ENCODE measurements at regions not wholly inside any gene's neighbourhood (a gene's known extent, or its start where the extent isn't known, plus 50 kb on each side); places are given as distances from the start of the nearest gene placed in this dataset.
"Not testable (repeated sequence)": the region's sequence is repeated elsewhere in the genome, so short reads cannot be mapped to it uniquely, and the experiment has no call there.

DNA sequence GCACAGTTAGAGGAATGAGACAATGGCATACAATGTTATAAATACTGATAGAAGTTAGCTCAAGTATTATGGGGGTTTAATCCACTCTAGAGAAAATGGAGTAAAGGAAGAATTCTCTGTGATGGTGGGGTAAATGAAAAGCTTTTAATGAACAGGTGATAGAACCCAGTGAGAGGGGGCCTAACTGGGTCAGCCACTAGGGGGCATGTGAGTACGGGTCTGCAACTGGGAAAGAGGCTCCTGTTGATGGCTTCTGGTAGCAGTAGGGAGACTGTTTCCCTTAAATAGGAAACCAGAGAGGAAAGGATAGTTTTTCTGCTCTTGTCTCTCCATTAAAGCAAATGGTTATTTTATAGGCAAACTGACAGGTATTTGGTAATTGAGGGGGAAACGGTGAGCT is 132.8 kb upstream of the GPR101 start:
- TF ChIP-seq, protein P1, sequence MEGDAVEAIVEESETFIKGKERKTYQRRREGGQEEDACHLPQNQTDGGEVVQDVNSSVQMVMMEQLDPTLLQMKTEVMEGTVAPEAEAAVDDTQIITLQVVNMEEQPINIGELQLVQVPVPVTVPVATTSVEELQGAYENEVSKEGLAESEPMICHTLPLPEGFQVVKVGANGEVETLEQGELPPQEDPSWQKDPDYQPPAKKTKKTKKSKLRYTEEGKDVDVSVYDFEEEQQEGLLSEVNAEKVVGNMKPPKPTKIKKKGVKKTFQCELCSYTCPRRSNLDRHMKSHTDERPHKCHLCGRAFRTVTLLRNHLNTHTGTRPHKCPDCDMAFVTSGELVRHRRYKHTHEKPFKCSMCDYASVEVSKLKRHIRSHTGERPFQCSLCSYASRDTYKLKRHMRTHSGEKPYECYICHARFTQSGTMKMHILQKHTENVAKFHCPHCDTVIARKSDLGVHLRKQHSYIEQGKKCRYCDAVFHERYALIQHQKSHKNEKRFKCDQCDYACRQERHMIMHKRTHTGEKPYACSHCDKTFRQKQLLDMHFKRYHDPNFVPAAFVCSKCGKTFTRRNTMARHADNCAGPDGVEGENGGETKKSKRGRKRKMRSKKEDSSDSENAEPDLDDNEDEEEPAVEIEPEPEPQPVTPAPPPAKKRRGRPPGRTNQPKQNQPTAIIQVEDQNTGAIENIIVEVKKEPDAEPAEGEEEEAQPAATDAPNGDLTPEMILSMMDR (IDR thresholded peaks at IDR 0.05; ENCODE audit: unreplicated experiment), result peak; percentile 37
- Mint-ChIP-seq H3K27me3 (ENCODE audit: insufficient read depth, unreplicated experiment) (peaks cover 27% of the 10 kb centered on the region), H3K27ac (ENCODE audit: low read depth, unreplicated experiment) (no peak overlapping the region), H3K4me1 (ENCODE audit: insufficient read depth, unreplicated experiment) (peaks cover 7% of the 10 kb centered on the region), H3K36me3 (ENCODE audit: insufficient read depth, unreplicated experiment) (no peaks in the 10 kb centered on the region), H3K4me3 (ENCODE audit: unreplicated experiment) (no peak overlapping the region), H3K9me3 (ENCODE audit: unreplicated experiment) (no peaks in the 10 kb centered on the region)
- BruUV-seq (replicated peaks), result no TSS peak
- peak; percentile 38 for DNase-seq (ENCODE audit: unreplicated experiment)
- intact Hi-C loops (cut with micrococcal nuclease), result loop anchor here (2.0 kb wide), 1 partner anchor 28 kb away; no protein-coding TSS in a partner anchor
- CTCF ChIA-PET, result interaction anchor here (0.5 to 2.2 kb wide), 9 partner anchors 12 to 846 kb away, joined by 3 to 5 read pairs (median 3); no protein-coding TSS in a partner anchor
- POLR2A ChIA-PET, result interaction anchor here (0.6 kb wide), 1 partner anchor 115 kb away, joined by 3 read pairs; no protein-coding TSS in a partner anchor

DNA sequence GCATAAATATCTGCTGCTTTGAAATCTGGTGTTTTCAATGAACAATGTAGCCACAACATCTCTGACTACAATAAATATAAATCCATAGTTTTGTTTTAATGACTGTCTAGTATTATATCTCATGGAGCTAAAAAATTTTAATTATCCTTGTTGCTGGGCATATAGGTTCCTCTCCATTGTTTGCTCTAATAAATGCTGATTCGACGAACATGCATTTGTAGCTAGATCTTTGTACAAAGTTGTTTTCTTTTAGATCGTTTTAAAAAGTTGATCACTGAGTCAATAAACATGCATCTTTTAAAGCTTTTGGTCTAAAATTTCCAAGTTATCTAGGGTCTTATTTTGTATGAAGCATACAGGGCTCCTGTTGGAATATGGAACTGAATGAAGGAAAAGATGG is 130.5 kb upstream of the GPR101 start:
- no peaks in the 10 kb centered on the region for H3K9me3 Mint-ChIP-seq (ENCODE audit: unreplicated experiment)
- no peak overlapping the region for H3K27ac Mint-ChIP-seq (ENCODE audit: low read depth, unreplicated experiment)
- TF ChIP-seq, protein P1 (IDR thresholded peaks at IDR 0.05; ENCODE audit: unreplicated experiment), result no peak
- no peak overlapping the region for H3K4me3 Mint-ChIP-seq (ENCODE audit: unreplicated experiment)
- intact Hi-C loops (cut with micrococcal nuclease), result no loop called here
- H3K4me1 Mint-ChIP-seq (ENCODE audit: insufficient read depth, unreplicated experiment), result no peaks in the 10 kb centered on the region
- ChIA-PET POLR2A (interaction anchor here (0.7 kb wide), 1 partner anchor 30 kb away, joined by 3 read pairs; no protein-coding TSS in a partner anchor), CTCF (interaction anchor here (0.6 to 1.3 kb wide), 2 partner anchors 15 to 30 kb away, joined by 3 to 6 read pairs; no protein-coding TSS in a partner anchor)
- no TSS peak for BruUV-seq (replicated peaks)
- DNase-seq (ENCODE audit: unreplicated experiment), result no peak
- H3K36me3 Mint-ChIP-seq (ENCODE audit: insufficient read depth, unreplicated experiment), result no peaks in the 10 kb centered on the region
- peaks cover 25% of the 10 kb centered on the region for H3K27me3 Mint-ChIP-seq (ENCODE audit: insufficient read depth, unreplicated experiment)

DNA sequence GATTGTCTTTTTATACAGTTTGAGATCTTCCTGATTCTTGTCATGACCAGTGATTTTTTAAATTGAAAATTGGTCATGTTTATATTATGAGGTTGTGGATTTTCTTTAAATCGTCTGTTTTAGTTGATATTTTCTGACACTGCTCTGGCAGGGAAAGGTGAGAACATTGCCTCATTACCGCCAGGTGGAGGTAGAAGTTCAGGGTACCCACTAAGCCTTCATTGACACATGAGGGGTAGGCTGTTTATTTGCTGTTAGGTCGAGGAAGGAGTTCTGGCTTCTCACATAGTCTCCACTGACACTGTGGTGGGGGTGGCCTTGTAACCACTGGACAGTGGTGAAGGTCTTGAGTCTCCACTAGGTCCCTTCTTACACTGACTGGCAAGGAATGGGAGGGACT is 117.6 kb upstream of the GPR101 start:
- CTCF ChIA-PET, result interaction anchor here (2.5 kb wide), 1 partner anchor 43 kb away, joined by 11 read pairs; no protein-coding TSS in a partner anchor
- DNase-seq (ENCODE audit: unreplicated experiment), result no peak
- no peaks in the 10 kb centered on the region for H3K36me3 Mint-ChIP-seq (ENCODE audit: insufficient read depth, unreplicated experiment)
- H3K9me3 Mint-ChIP-seq (ENCODE audit: unreplicated experiment), result peaks cover 17% of the 10 kb centered on the region
- H3K27me3 Mint-ChIP-seq (ENCODE audit: insufficient read depth, unreplicated experiment), result peaks cover 49% of the 10 kb centered on the region
- H3K4me1 Mint-ChIP-seq (ENCODE audit: insufficient read depth, unreplicated experiment), result no peaks in the 10 kb centered on the region
- intact Hi-C loops (cut with micrococcal nuclease), result loop anchor here (5.0 kb wide), 1 partner anchor 776 kb away; no protein-coding TSS in a partner anchor
- no peak overlapping the region for H3K27ac Mint-ChIP-seq (ENCODE audit: low read depth, unreplicated experiment)
- POLR2A ChIA-PET, result no interaction called here
- BruUV-seq (replicated peaks), result no TSS peak
- TF ChIP-seq, protein P1 (IDR thresholded peaks at IDR 0.05; ENCODE audit: unreplicated experiment), result peak; percentile 15
- H3K4me3 Mint-ChIP-seq (ENCODE audit: unreplicated experiment), result no peak overlapping the region

GRCh38 chrX:137143864-137144263 is 110.1 kb upstream of the GPR101 start:
- TF ChIP-seq, protein P1 (IDR thresholded peaks at IDR 0.05; ENCODE audit: unreplicated experiment), result no peak
- no TSS peak for BruUV-seq (replicated peaks)
- Mint-ChIP-seq H3K27ac (ENCODE audit: low read depth, unreplicated experiment) (no peak overlapping the region), H3K4me3 (ENCODE audit: unreplicated experiment) (no peak overlapping the region), H3K4me1 (ENCODE audit: insufficient read depth, unreplicated experiment) (no peaks in the 10 kb centered on the region), H3K27me3 (ENCODE audit: insufficient read depth, unreplicated experiment) (peaks cover 29% of the 10 kb centered on the region), H3K36me3 (ENCODE audit: insufficient read depth, unreplicated experiment) (no peaks in the 10 kb centered on the region), H3K9me3 (ENCODE audit: unreplicated experiment) (no peaks in the 10 kb centered on the region)
- POLR2A ChIA-PET, result no interaction called here
- no peak for DNase-seq (ENCODE audit: unreplicated experiment)
- CTCF ChIA-PET, result no interaction called here
- intact Hi-C loops (cut with micrococcal nuclease), result no loop called here

DNA sequence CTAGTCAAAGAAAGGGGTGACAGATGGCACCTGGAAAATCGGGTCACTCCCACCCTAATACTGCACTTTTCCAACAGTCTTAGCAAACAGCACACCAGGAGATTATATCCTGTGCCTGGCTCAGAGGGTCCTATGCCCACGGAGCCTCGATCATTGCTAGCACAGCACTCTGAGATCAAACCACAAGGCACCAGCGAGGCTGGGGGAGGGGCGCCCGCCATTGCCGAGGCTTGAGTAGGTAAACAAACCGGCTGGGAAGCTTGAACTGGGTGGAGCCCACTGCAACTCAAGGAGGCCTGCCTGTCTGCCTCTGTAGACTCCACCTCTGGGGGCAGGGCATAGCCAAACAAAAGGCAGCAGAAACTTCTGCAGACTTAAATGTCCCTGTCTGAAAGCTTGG is 88.9 kb upstream of the GPR101 start:
- H3K4me1 Mint-ChIP-seq (ENCODE audit: insufficient read depth, unreplicated experiment); POLR2A ChIA-PET; DNase-seq (ENCODE audit: unreplicated experiment); H3K27ac Mint-ChIP-seq (ENCODE audit: low read depth, unreplicated experiment); H3K4me3 Mint-ChIP-seq (ENCODE audit: unreplicated experiment); intact Hi-C loops (cut with micrococcal nuclease); H3K27me3 Mint-ChIP-seq (ENCODE audit: insufficient read depth, unreplicated experiment); BruUV-seq (replicated peaks); CTCF ChIA-PET: not testable (repeated sequence)
- H3K36me3 Mint-ChIP-seq (ENCODE audit: insufficient read depth, unreplicated experiment), result peaks cover 12% of the 10 kb centered on the region
- peaks cover 18% of the 10 kb centered on the region for H3K9me3 Mint-ChIP-seq (ENCODE audit: unreplicated experiment)

All from MCF 10A (cell line).